HG02763 (cell line): ENCODE measurements at regions not wholly inside any gene's neighbourhood (a gene's known extent, or its start where the extent isn't known, plus 50 kb on each side); places are given as distances from the start of the nearest gene placed in this dataset.

ENCODE experiments used
- ATAC-seq: cut with Tn5 transposase; IDR thresholded peaks from one replicate; pipeline ENCODE4 v1.9.1; 2021; ENCODE audit warnings: mild to moderate bottlenecking, moderate library complexity; ENCODE audit not compliant: unreplicated experiment

DNA sequence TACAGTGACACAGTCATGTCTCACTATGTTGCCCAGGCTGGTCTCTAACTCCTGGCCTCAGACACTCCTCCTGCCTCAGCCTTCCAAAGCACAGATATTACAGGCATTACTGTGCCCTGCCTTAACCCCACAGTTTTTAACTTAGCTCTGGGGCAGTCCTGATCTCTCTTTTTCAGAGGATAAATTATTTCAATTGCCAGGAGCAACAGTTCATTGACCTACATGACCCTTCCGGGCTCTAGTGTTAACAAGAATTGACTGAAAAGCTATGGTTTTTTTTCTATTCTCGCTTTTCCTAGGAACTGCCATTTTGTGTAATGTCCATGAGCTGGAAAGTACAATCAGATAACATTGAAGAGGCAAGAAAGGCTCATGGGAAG lies 92.8 kb downstream of the HNRNPLL start:
- ATAC-seq, result no peak

DNA sequence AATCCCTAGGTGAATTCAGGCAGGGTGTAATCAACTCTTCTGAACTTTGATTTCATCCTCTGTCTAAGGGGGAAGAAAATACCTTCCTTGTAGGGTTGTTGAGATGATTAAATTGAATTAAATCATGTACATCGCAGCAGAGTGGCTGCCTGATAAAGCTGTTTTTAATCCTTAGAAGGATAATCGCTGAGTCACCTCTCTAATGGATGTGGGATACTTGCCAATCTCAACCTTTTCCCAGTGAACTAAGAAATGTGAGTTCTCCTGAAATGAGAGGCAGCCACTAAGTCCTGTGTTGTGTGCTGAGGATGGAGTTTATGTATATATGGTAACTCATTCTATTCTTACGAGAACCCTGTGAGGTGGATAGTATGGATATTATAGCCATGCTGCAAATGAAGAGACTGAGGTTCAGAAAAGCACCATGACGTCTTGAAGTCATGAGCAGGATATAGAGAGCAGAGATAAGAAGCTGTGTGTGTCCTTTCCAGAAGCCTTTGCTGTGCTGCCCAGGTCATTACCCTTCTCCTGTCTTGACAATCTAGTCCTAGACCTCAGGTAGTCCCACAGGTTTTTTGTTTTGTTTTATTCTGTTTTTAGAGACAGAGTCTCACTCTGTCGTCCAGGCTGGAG lies 93.3 kb downstream of the HNRNPLL start:
- ATAC-seq, result no peak

DNA sequence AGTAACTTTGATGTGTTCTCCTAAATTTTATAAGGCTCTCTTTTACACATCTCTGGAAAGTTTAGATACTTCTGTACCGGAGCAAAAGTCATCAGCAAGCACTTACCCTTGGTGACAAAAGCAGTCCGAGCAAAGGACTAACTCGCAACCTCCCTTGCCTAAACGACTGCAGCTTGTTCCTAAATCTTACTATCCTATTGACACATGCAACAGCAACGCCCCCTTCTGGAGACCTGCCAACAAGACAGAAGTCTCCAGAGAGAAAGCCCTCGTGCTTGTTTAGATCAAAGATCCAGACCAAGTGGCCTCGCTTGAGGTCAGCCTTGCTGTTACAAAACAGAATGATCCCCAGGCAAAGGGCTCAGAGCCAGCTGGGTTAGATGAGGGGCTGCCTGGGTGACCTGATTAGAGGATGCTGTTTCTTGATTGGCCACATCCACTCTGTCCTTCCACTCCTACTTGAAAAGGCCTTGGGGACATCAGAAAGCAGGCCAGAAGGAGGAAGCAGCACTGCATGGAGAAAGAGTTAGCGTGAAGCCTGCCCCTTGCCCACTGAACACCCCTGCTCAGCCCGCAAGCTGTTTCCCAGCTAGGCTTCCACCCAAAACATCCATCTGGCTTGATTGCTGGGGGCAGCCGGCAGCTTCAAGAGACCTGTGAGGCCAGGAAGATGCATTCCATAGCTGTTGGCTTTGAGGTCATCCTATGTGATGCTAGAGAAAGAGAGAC lies 94.3 kb downstream of the HNRNPLL start:
- ATAC-seq, result no peak

DNA sequence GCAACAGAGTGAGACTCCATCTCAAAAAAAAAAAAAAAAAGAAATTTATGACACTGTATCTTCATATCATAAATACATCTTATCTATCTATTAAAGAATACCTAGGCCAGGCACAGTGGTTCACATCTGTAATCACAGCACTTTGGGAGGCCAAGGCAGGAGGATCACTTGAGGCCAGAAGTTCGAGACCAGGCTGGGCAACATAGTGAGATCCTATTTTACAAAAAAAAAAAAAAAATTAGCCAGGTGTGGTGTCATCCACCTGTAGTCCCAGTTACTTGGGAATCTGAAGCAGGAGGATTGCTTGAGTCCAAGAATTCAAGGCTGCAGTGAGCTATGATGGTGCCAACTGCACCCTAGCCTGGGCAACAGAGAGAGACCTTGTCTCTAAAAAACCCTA lies 95.0 kb downstream of the HNRNPLL start:
- no peak for ATAC-seq

DNA sequence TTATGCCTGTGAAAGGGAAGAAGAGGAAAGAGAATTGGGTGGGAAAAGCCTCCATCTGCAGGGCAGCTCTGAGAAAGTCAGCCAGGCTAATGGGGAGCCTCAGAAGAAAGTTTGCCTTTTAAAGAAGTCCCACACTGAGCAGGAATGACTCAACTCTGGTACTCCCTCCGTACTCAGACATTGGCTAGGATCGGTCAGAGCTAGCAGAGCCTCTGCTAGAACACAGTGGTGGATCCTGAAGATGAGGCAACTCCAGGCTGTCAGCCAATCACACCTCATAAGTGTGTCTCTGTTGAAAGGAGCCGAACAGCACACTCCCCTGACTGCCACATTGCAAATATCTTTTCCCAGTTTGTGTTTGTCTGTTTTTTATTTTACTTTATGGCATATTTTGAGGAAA lies 96.9 kb downstream of the HNRNPLL start:
- ATAC-seq, result no peak

DNA sequence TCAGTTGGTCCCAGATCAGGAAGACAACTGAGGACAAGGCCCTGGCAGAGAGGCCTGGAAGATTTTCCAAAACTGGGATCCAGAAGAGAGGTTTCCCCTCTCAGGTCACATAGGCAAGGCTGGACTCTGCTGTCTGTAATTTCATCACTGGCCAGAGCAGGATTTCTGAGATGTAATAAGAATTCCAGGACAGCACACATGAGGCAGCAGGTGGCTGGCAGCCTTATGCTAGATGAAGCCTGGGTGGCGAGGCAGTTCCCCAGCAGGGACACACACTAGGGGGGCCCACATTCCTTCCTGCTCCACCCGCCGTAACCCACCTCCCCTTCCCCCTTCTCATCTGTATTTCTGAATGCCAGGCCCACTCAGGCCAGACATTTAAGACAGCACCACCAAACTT lies 98.6 kb downstream of the HNRNPLL start:
- no peak for ATAC-seq

DNA sequence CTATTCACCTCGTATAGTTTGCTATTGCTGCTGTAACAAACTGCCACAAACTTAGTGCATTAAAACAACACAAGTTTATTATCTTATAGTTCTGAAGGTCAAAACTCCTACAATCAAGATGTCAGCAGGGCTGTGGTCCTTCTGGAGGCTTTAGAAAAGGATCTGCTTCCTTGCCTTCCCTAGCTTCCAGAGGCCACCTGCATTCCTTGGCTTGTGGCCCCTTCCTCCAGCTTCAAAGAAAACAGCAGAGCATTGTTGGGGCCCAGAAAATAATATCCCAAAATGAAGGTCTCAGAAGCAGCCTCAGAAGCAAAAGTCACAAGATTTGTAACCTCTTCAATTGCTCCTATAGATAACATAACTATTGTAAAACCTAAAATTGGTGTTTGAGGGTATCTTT lies 100.6 kb downstream of the HNRNPLL start:
- ATAC-seq, result no peak

DNA sequence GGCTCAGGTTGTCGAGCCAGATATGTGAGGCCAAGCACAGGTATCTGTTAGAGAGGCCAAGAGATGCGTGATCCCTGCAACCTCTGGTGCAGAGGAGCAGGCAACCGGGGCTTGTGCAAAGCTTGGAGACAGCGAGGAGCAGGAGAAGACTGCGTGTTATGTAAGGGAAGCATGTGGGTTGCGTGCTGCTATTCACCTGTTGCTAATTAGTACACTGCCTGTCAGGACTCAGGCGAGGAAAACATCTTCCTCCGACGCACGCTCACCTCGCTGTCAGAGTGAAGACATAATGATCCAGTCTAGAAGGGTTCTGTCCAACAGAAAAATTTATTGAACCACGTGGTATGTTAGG lies 102.5 kb downstream of the HNRNPLL start:
- no peak for ATAC-seq

DNA sequence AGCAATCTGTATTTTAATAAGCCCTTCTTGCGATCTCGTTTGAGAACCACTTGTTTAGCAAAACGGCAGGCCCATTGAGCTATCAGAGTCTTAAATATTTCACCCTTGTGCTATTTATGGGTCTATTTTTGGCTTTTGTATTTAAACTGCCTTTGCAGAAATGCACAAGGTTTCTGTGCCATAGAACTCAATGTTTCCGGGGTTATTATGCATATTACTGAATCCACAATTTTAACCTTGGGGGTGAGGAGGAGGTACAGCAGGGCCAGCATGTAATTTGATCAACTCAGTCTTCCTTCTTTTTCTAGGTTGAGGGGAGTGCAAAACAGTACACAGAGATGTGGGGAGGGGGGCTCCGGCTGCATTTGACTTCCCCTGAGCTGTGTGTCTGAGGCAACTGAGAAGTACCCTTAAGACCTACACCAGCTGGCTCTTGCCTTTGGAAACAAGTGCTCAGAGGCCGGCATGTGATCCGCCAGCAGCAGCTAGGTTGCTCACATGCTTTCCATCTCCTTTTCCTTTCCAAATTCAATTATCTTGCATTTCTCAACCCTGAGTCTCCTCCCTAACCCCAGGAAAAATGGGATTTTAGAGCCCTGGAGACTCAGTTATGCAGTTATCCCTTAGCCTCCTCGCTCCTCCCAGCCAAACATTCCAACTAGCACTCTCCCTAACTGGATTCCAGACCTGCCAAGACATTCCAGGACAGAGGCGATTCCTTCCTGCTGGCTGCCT lies 103.0 kb downstream of the HNRNPLL start:
- ATAC-seq, result no peak

DNA sequence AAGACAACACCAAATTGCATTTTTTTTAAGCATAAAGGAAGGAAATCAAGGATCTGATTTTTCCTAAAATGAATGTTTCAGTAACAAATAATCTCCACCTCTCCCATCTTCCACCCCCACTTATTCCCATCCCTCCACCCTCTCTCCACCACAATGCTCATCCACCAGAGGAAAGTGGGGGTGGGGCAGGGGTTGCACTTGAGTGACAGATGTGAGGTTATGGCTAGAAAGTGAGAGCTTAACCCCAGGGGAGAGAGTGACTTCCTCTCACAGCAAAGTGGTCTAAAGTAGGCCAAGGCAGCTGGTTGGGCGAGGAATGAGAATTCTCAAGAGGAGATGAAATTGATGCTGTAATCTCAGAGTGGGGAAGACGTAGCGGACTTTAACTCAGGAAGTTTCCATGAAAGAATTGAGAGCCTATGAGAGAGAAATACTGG lies 104.7 kb downstream of the HNRNPLL start:
- no peak for ATAC-seq

DNA sequence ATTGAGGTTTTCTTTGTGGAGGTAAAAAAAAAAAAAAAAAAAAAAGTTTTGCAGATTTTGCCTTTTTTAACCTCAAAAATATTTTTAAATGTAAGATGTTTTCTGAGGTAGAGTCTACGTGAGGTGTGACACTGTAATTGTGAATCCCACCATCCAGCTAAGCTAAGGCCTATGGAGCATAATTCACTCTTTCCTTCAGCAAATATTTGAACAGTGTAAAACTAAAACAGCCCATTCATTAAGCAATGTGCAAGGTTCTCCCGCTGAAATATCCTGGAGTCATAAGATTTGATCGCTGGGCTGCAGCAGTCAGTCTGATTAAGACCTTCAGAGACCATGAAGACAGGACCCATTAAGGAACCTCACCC lies 105.1 kb downstream of the HNRNPLL start:
- ATAC-seq, result no peak

DNA sequence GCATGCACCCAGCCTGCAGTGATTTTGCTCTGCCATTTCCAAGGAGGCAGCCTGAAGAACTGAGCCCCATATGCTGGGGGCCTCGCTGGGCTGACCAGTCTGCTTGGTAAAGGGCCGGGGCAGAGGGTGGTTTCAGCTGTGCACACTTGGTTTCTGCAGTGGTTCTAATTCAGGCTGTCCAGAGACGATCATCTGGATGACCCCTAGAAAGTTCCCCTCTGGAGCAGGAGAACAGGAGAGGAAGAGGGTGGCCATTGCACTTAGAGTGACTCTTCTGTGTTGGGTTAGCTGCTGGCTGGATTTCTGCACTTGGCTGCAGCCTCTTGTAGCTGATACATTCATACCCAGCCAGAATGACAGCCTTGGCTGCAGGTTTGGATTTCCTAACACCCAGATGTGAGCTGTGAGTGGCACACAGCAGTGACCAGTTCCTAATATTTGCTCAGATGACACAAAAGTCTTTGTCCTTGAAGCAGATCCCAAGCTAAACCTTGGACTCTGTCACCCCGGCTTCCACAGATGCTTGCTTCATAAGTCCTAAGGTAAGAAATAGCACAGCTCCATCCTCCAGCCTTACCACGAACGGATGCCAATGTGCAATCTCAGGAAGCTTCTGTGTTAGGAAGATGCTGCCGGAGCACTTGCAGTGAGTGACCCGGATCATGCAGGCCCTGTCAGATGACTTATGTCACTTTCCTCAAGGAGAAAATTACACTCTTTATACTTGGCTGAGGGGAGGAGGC lies 105.6 kb downstream of the HNRNPLL start:
- ATAC-seq, result no peak

DNA sequence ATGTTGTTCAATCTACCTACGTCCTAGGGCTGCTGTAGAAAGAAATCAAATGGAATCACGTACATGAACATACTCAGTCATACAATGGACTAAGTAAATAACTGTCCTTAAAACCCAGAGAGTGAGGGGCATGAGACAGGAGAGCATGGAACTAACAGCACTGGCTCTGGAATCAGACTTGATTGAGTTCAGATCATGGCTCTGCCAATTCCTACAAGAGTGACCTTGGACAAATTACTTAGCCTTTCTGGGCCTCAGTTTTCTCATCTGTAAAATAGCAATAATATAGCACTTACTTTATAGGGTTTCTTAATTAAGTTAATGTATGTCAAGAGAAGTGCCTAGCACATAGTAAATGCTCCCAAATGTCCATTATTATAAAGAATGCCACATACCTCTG lies 106.8 kb downstream of the HNRNPLL start:
- no peak for ATAC-seq

DNA sequence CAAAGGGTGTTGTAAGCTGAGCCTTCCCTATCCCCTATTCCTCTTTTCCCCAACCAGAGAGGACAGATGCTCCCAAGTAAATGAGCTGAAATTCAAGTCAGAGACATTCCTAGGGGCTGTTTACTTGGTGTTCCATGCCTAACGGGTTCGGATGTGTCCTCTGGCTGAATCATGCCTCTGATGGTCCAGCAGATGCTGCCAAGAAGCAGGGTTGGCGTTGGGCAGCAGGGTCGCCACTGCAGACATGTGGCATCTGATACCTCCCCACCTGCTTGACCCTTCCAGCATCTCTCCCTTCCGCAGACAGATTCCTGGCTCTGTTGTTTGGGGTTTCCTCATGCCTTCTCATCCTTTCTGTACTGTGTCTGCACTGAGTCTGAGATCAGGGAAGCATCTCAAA lies 108.3 kb downstream of the HNRNPLL start:
- ATAC-seq, result no peak

DNA sequence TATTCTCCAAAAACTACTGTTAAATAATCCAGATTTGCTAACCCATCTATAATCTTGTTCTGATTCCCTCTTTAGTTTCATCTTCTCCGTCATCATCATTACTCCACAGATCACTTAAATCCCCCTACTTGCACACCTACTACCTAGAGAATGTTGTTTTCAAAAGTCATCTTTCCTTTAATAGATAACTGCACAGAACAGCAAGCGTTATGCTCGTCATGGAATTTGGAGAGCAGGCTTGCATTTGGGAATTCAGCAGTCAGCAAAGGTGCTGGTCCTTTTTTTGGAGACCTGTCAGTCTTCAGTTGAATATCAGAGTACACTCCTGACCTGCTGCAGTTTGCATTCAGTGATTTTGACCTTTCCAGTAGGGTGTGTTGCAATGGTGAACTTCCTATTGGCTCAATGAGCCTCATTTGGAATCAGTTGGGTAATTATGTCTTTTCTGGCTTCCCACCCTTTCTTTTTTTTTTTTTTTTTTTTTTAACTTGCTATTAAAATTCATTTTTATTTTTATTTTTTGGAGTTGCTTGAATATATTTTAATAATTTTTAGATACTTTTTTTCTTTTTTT lies 110.6 kb downstream of the HNRNPLL start:
- no peak for ATAC-seq

DNA sequence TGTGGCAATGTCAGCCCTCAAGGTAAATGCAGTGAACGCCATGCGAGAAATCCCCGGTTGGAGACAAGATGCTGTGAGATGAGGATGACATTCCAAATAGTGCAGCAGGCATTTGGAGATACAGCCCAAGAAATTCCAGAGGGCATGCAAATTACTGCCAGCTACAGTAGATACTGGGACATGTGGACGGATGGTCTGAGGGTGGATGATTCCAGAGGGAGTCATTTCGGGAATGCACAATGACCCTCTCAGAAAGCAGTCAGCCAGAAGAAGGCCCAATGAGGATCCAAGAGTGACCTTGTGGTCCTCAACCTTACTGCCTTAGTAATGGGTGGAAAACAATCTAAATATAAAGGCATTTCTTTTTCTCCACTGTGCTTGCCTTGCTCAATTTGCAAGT lies 111.3 kb downstream of the HNRNPLL start:
- ATAC-seq, result no peak

DNA sequence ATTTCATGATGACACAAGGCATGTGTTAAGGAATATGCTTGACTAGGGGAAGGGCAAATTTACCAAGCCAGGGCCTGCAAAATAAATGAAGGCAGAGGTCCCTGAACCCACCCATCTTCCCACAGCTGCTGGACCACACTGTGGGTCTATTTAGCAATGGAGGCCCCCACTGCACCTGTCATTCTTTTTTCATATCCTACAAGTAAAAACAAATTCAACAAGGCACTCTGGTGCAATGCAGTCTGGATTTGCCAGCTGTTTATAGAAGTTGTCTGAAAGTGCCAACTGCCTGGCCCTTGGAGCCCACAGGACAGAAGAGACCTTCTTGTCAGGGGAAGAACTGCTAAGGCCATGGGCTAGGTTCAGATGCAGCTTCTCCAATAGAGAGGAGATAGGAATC lies 112.8 kb upstream of the ATL2 start:
- no peak for ATAC-seq

DNA sequence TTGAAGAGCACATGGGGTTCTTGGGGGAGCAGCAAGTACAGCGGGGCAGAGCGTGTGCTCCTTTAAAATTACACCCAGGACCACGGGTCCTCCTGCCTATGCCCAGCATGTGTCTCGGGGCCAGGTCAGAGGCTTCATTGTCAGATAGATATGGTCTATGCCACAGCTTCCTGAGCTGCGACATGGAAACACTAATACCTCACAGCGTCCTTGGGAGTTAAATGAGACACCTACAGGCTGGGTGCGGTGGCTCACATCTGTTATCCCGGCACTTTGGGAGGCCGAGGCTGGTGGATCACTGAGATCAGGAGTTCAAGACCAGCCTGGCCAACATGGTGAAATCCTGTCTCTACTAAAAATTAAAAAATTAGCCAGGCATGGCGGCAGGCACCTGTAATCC lies 110.8 kb upstream of the ATL2 start:
- ATAC-seq, result no peak

DNA sequence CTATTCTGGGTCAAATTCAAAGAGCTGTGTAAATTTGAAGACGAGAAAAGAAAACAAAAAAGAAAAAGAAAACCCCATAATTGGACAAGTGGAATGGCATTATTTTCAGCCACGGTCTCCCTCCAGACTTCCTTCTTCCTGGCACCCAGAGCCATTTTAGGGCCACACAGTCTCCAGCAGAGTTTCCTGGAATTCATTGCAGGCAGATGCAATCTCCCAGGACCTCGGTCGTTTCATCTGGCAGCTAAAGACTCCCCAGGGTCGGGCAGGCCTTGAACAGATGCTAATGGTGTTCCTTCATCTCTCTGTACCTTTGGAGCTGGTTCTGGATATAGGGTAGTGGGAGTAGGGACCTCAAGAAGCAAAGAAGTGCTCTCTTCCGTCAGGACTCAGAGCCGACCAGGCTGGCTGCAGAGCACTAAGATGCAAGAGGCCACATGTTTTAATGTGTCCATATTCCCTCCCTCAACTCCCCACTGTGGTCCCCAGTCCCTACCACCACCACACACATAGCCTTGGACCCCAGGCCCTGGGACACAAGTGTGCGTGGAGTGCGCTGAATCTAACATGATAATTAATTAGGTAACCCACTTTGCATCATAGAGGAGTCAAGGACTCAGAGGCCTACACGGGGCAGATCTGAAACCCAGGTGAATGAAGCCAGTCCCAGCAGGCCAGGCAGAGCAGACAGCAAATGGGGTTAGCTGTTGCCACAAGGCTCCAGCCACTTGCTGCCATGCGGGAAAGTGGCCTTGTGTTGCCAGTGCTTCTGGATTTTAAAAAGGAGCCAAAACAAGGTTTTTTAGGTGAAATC lies 109.3 kb upstream of the ATL2 start:
- no peak for ATAC-seq

DNA sequence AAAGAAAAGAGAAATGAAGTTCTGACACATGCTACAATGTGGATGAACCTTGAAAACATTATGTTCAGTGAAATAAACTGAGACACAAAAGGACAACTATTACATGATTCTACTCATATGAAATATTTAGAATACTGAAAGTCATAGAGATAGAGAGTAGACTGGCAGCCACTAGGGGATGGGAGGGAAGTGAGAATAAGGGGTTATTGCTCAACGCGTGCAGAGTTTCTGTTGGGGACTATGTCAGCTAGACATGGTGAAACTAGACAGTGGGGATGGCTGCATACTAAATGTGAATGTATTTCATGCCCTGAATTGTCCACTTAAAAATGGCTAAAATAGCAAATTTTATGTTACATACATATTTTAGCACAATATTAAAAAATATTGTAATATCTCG lies 108.7 kb upstream of the ATL2 start:
- ATAC-seq, result no peak

DNA sequence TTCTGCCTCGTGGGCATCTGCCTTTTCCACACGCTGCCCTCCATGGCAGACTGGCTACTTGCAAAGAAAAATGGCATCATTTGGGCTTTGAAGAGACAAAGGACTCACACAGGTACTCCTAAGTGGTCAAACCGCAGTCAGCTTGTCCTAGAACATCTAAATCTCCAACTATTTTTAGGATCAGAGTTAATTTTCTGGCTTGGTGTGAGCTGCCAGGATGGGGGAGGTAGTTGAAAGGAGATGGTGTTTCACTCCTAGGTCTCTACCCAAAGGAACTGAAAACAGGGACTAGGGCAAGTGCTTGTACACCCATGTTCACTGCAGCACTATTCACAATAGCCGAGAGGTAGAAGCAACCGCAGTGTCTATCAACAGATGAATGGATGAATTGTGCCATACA lies 107.9 kb upstream of the ATL2 start:
- ATAC-seq, result no peak
